ENCODE measurements at regions not wholly inside any gene's neighbourhood (a gene's known extent, or its start where the extent isn't known, plus 50 kb on each side); places are given as distances from the start of the nearest gene placed in this dataset.

DNA sequence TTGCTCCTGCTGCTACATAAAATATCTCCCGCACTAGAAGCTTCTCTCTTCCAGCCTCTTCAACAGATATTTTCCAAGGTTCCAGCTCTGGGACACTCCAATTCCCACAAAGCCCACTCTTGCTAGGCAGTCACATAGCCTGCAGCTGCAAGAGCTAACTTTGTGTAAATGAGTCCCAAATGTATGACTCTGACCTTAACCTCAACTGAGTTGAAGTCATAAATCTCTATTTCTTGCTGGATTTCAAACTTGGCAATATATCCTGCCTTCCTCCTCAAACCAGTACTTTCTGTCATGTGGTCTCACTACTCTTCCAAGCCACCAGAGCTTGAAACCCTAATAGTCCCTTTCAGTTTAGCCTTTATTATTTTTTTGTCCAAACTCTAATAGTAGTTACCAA lies 315.4 kb upstream of the GRIA3 start:
- H3K27me3 Mint-ChIP-seq (ENCODE audit: insufficient read depth, unreplicated experiment) = no peaks in the 10 kb centered on the region
- no peak overlapping the region for H3K4me3 Mint-ChIP-seq (ENCODE audit: unreplicated experiment)
- ChIA-PET POLR2A (no interaction called here), CTCF (interaction anchor here (0.6 kb wide), 1 partner anchor 971 kb away, joined by 3 read pairs; no protein-coding TSS in a partner anchor)
- H3K27ac Mint-ChIP-seq (ENCODE audit: low read depth, unreplicated experiment) = no peak overlapping the region
- BruUV-seq (replicated peaks) = no TSS peak
- intact Hi-C loops (cut with micrococcal nuclease) = no loop called here
- TF ChIP-seq, protein P1, sequence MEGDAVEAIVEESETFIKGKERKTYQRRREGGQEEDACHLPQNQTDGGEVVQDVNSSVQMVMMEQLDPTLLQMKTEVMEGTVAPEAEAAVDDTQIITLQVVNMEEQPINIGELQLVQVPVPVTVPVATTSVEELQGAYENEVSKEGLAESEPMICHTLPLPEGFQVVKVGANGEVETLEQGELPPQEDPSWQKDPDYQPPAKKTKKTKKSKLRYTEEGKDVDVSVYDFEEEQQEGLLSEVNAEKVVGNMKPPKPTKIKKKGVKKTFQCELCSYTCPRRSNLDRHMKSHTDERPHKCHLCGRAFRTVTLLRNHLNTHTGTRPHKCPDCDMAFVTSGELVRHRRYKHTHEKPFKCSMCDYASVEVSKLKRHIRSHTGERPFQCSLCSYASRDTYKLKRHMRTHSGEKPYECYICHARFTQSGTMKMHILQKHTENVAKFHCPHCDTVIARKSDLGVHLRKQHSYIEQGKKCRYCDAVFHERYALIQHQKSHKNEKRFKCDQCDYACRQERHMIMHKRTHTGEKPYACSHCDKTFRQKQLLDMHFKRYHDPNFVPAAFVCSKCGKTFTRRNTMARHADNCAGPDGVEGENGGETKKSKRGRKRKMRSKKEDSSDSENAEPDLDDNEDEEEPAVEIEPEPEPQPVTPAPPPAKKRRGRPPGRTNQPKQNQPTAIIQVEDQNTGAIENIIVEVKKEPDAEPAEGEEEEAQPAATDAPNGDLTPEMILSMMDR (IDR thresholded peaks at IDR 0.05; ENCODE audit: unreplicated experiment) = no peak
- H3K9me3 Mint-ChIP-seq (ENCODE audit: unreplicated experiment) = peaks cover 21% of the 10 kb centered on the region
- no peak for DNase-seq (ENCODE audit: unreplicated experiment)
- no peaks in the 10 kb centered on the region for H3K4me1 Mint-ChIP-seq (ENCODE audit: insufficient read depth, unreplicated experiment)
- H3K36me3 Mint-ChIP-seq (ENCODE audit: insufficient read depth, unreplicated experiment) = no peaks in the 10 kb centered on the region

DNA sequence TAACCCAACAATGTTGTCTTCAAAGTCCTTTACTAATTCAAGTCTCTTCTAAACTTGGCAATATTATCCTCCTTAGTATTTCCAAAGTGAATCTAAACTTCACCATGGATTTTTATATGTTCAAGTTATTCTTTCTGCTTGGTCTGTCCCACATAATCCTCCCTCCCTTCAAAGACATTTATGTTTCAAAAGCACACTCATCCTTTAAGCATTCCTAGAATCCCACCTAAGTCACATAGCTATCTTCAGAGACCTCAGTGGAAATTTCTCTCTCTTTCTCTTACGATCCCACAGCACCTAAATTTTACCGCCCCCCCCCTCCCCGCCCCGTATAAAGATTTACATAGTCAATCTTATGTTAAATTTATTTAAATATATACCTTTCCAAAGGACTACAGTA lies 314.9 kb upstream of the GRIA3 start:
- TF ChIP-seq, protein P1 (IDR thresholded peaks at IDR 0.05; ENCODE audit: unreplicated experiment) = no peak
- no peaks in the 10 kb centered on the region for H3K36me3 Mint-ChIP-seq (ENCODE audit: insufficient read depth, unreplicated experiment)
- ChIA-PET POLR2A (no interaction called here), CTCF (interaction anchor here (0.6 kb wide), 1 partner anchor 1870 kb away, joined by 4 read pairs; no protein-coding TSS in a partner anchor)
- no peak for DNase-seq (ENCODE audit: unreplicated experiment)
- H3K27me3 Mint-ChIP-seq (ENCODE audit: insufficient read depth, unreplicated experiment) = no peaks in the 10 kb centered on the region
- no TSS peak for BruUV-seq (replicated peaks)
- H3K4me3 Mint-ChIP-seq (ENCODE audit: unreplicated experiment) = no peak overlapping the region
- peaks cover 21% of the 10 kb centered on the region for H3K9me3 Mint-ChIP-seq (ENCODE audit: unreplicated experiment)
- H3K27ac Mint-ChIP-seq (ENCODE audit: low read depth, unreplicated experiment) = no peak overlapping the region
- no peaks in the 10 kb centered on the region for H3K4me1 Mint-ChIP-seq (ENCODE audit: insufficient read depth, unreplicated experiment)
- intact Hi-C loops (cut with micrococcal nuclease) = no loop called here

DNA sequence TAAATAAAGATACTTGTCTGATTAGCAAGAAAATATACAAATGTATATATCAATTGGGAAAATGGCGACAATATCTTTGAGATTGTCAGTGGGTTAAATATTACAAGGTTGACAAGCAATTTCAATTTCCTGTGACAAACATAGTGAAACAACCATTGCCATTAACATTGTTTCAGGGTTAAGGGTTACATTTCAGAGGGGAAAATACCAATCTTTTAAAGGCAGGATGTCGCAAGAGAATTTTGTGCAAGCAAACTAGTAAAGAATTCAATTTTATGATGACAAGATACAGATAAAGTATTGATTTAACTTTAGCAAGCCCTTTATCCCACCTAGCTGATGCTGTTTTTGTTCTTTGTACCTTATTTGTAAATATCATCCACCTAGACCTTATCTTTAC lies 305.8 kb upstream of the GRIA3 start:
- CTCF ChIA-PET = no interaction called here
- no peak for DNase-seq (ENCODE audit: unreplicated experiment)
- H3K4me3 Mint-ChIP-seq (ENCODE audit: unreplicated experiment) = no peak overlapping the region
- TF ChIP-seq, protein P1 (IDR thresholded peaks at IDR 0.05; ENCODE audit: unreplicated experiment) = no peak
- H3K9me3 Mint-ChIP-seq (ENCODE audit: unreplicated experiment) = peaks cover 5% of the 10 kb centered on the region
- H3K4me1 Mint-ChIP-seq (ENCODE audit: insufficient read depth, unreplicated experiment) = no peaks in the 10 kb centered on the region
- H3K27me3 Mint-ChIP-seq (ENCODE audit: insufficient read depth, unreplicated experiment) = no peaks in the 10 kb centered on the region
- H3K27ac Mint-ChIP-seq (ENCODE audit: low read depth, unreplicated experiment) = no peak overlapping the region
- BruUV-seq (replicated peaks) = no TSS peak
- POLR2A ChIA-PET = no interaction called here
- no peaks in the 10 kb centered on the region for H3K36me3 Mint-ChIP-seq (ENCODE audit: insufficient read depth, unreplicated experiment)
- intact Hi-C loops (cut with micrococcal nuclease) = no loop called here

DNA sequence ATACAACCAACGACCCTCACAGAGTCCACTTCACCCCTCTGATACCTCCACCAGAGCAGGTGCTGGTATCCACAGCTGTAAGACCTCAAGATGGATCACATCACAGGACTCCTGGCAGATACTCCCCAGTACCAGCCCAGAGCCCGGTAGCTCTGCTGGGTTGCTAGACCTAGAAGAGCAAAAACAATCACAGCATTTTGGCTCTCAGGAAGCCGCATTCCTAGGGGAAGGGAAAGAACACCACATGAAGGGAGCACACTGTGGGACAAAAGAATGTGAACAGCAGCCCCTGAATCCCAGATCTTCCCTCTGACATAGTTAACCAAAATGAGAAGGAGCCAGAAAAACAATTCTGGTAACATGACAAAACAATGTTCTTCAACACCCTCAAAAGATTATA lies 303.1 kb upstream of the GRIA3 start:
- no peaks in the 10 kb centered on the region for H3K36me3 Mint-ChIP-seq (ENCODE audit: insufficient read depth, unreplicated experiment)
- POLR2A ChIA-PET = no interaction called here

More for the DNA sequence above, 303.1 kb upstream of the GRIA3 start:
- TF ChIP-seq, protein P1 (IDR thresholded peaks at IDR 0.05; ENCODE audit: unreplicated experiment) = no peak
- no peaks in the 10 kb centered on the region for H3K27me3 Mint-ChIP-seq (ENCODE audit: insufficient read depth, unreplicated experiment)
- no peak overlapping the region for H3K27ac Mint-ChIP-seq (ENCODE audit: low read depth, unreplicated experiment)
- intact Hi-C loops (cut with micrococcal nuclease) = no loop called here
- DNase-seq (ENCODE audit: unreplicated experiment) = no peak
- no peak overlapping the region for H3K4me3 Mint-ChIP-seq (ENCODE audit: unreplicated experiment)
- H3K4me1 Mint-ChIP-seq (ENCODE audit: insufficient read depth, unreplicated experiment) = no peaks in the 10 kb centered on the region
- CTCF ChIA-PET = no interaction called here
- BruUV-seq (replicated peaks) = no TSS peak
- H3K9me3 Mint-ChIP-seq (ENCODE audit: unreplicated experiment) = peaks cover 7% of the 10 kb centered on the region
